GM13977 (cell line): ENCODE measurements at regions not wholly inside any gene's neighbourhood (a gene's known extent, or its start where the extent isn't known, plus 50 kb on each side); places are given as distances from the start of the nearest gene placed in this dataset.
A peak's percentile ranks its signal among the peaks of the same experiment; 100 is the strongest.
"Not testable (repeated sequence)": the region's sequence is repeated elsewhere in the genome, so short reads cannot be mapped to it uniquely, and the experiment has no call there.

Experiments used
- DNase-seq: peaks from one replicate; pipeline ENCODE4 v3.0.0; 2012; ENCODE audit warnings: low spot score
- CTCF ChIP-seq: IDR thresholded peaks from 2 replicates; pipeline ENCODE4 v1.5.1; 2012; ENCODE audit warnings: mild to moderate bottlenecking, control low read depth; ENCODE audit not compliant: insufficient read depth; ENCODE audit errors: extremely low read depth, missing control alignments
- in situ Hi-C: fragments of 300-500 bp; cut with MboI; formaldehyde crosslinking; loops from one replicate; pipeline ENCODE4 v1.12.0; 2022; ENCODE audit warnings: low sequenced_read_pairs, low pct_unique_long_range_greater_than_20kb, mixed read lengths, inconsistent platforms; ENCODE audit not compliant: unreplicated experiment

GRCh38 chr3:144470666-144471065, 499.0 kb downstream of the DIPK2A start:
- in situ Hi-C loops: no loop called here
- no peak for TF ChIP-seq CTCF
- DNase-seq: no peak

GRCh38 chr3:144477593-144477992, 506.0 kb downstream of the DIPK2A start:
- DNase-seq: no peak
- no peak for TF ChIP-seq CTCF
- in situ Hi-C loops: no loop called here

- no peak for DNase-seq
- in situ Hi-C loops: no loop called here
- TF ChIP-seq CTCF: no peak
Observed at GRCh38 chr3:144480416-144480919, 508.8 kb downstream of the DIPK2A start.

GRCh38 chr3:144482876-144483275, 511.3 kb downstream of the DIPK2A start:
- peak; percentile 17 for DNase-seq
- TF ChIP-seq CTCF: no peak
- in situ Hi-C loops: no loop called here

GRCh38 chr3:144487011-144487410, 515.4 kb downstream of the DIPK2A start:
- in situ Hi-C loops: no loop called here
- TF ChIP-seq CTCF: no peak
- DNase-seq: no peak

- no peak for DNase-seq
- in situ Hi-C loops: no loop called here
- no peak for TF ChIP-seq CTCF
Observed at GRCh38 chr3:144488927-144489326, 517.3 kb downstream of the DIPK2A start.

- in situ Hi-C loops: no loop called here
- no peak for TF ChIP-seq CTCF
- no peak for DNase-seq
Observed at GRCh38 chr3:144491333-144491732, 519.7 kb downstream of the DIPK2A start.

GRCh38 chr3:144494651-144495050, 523.0 kb downstream of the DIPK2A start:
- in situ Hi-C loops, DNase-seq: not testable (repeated sequence)
